Epithelial cell of proximal tubule (primary cell): ENCODE measurements at regions not wholly inside any gene's neighbourhood (a gene's known extent, or its start where the extent isn't known, plus 50 kb on each side); places are given as distances from the start of the nearest gene placed in this dataset.

Experiments used
- DNase-seq: peaks from one replicate; pipeline ENCODE4 v3.0.0-alpha.2; 2011; ENCODE audit warnings: low read depth
- H3K4me3 ChIP-seq: 2 replicates; pipeline ENCODE4 v1.5.1; 2011; ENCODE audit warnings: low read depth, mild to moderate bottlenecking, low read length
- TF ChIP-seq, protein P1 (sequence below): conservative IDR thresholded peaks from 2 replicates; pipeline ENCODE4 v1.5.1; 2012; ENCODE audit warnings: low read depth, mild to moderate bottlenecking, low read length

DNA sequence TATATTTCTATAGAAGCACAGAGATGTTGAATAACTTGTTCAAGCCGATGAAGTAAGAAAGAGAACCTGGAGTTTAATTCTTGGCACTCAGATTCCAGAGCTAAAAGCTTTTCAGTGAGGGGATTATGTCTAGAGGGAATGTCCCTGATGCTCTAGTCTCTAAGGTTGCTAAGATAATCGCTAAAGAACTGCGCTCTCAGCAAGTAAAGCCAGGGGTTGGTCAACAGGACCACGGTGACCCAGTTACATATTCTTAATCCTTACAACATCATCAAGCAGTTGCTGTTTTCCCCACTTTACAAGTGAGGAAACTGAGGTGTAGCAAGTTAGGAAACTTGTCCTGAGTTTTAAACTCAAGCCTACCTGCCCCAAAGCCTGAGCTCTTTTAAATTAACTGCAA is 110.8 kb downstream of the DAD1 start:
- DNase-seq, result no peak
- TF ChIP-seq, protein P1, sequence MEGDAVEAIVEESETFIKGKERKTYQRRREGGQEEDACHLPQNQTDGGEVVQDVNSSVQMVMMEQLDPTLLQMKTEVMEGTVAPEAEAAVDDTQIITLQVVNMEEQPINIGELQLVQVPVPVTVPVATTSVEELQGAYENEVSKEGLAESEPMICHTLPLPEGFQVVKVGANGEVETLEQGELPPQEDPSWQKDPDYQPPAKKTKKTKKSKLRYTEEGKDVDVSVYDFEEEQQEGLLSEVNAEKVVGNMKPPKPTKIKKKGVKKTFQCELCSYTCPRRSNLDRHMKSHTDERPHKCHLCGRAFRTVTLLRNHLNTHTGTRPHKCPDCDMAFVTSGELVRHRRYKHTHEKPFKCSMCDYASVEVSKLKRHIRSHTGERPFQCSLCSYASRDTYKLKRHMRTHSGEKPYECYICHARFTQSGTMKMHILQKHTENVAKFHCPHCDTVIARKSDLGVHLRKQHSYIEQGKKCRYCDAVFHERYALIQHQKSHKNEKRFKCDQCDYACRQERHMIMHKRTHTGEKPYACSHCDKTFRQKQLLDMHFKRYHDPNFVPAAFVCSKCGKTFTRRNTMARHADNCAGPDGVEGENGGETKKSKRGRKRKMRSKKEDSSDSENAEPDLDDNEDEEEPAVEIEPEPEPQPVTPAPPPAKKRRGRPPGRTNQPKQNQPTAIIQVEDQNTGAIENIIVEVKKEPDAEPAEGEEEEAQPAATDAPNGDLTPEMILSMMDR, result no peak
- no peak overlapping the region for H3K4me3 ChIP-seq

DNA sequence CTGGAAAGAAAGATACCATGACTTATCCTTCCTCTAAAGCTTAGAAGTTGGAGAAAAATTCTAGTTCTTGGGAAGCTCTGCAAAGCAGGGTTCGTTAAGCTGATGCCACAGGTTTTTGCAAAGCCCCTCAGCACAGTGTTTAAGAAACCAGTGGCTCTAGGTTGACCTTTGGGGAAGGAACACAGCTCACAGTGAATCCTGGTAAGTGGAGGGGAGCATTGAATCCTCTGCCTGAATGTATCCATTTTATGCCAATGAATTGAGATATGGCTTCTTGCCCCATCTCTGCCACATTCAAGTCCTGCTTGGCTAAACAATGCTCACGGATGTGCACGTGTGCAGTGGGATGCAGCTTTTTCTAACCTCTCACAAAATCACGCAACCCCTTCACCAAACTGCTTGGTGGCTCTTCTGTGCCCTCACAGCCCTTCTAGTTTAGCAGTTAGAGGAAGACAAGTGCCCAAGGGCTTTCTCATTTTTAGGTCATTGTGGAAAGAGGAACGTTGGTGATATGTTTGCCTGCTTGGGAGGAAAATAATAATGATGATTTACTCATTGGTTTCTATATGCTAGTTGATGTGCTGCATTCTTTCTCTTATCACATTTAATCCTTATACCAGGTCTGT is 111.3 kb downstream of the DAD1 start:
- TF ChIP-seq, protein P1, result no peak
- H3K4me3 ChIP-seq, result no peak overlapping the region

DNA sequence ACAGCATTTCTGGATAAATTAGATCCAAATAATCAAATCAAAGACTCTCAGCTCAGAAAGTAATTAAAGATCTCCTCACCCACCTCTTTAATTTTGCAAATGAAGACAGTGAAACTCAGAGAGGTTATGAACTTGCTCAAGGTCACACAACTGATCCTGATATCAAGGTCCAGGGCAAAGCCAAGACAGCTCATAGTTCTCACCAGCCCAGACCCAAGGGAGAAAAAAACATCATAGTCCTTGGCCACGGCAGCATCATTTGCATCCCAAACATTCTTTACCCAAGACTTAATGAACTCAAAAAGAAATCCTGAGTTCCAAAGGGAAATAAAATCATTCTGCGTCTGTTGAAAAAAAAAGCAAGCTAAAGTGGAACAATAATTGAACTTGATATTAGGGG is 112.1 kb downstream of the DAD1 start:
- no peak overlapping the region for H3K4me3 ChIP-seq
- TF ChIP-seq, protein P1, result no peak
- no peak for DNase-seq

More for the DNA sequence above, 111.3 kb downstream of the DAD1 start:
- no peak for DNase-seq

DNA sequence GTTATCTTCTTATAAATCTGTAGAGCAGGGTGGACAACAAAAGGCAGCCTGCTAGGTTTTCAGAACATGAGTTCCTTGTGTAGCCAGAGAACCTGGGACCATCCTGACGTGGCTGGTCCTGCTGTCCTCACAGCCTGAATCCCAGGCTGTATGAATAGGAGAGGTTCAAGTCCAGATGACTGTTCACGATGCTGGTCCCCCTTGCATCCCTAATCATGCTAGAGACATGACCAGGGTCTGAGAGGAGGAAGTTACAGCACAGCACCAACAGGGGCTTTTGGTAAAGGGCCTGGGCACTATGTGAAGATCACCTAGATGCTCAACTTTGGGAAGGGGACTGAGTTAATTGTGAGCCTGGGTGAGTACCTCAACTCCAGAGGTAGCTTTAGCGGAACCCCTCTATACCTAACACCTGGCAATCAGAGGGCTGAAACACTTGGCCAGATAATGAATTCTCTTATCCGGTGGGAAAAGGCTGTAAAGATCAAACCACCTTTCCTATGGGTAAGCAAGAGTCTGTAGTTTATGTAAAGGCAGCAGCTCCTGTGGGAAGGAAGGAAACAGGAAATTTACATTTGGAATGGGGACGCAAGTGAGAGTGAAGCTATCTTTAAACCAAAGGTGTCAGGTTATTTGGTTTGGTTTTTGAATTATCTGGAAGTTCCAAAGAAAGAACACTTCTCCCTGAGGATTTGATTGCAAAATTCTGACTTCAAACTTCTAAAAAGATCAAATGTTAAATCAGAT is 112.8 kb downstream of the DAD1 start:
- no peak for DNase-seq
- H3K4me3 ChIP-seq, result no peak overlapping the region
- TF ChIP-seq, protein P1, result no peak

DNA sequence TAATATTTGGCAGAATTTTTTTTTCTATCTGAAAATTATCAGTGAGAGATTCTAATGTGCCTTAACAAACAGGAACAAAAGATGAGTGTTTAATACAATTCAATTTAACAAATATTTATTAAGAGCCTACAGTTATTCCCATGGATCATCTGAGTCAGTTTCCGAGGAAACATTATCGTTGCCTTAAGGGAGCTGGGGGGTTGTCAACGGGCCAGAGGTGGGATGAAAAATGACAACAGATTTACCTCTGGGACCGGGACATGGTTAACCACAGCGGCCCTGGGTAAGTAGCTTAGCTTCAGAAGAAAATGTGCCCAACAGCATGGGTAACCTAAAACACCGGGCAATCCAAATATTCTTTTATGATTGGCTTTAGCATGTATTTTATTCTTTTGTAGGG is 113.6 kb downstream of the DAD1 start:
- no peak for DNase-seq

DNA sequence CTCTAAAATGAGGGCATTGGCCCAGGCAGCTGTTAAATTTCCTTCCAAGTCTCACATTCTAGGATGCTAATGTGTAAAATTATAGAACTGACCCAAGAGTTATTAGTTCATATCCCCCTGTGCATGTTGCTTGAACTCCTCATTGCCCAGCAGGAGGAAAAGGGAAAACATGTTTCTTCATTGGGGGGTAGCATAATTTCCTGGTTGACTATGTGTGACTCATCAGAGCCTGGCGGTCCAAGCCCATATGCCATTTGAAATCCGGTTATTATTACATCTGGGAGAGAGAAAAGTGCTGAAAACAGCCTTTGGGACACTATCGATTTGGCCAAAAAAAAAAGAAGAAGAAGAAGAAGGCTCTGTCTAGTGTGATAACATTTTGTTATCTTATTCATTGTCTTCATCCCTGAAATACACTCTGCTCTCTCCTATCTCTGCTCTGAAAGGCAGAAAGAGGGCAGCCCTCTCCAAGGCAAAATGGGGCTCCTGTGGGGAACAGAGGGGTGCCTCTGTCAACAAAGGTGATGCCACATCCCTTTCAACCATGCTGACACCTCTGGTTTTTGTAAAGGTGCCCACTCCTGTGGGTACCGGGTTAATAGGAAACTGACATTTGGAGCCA is 114.2 kb downstream of the DAD1 start:
- TF ChIP-seq, protein P1, result no peak
- no peak overlapping the region for H3K4me3 ChIP-seq
- DNase-seq, result no peak

More for the DNA sequence above, 113.6 kb downstream of the DAD1 start:
- no peak overlapping the region for H3K4me3 ChIP-seq
- TF ChIP-seq, protein P1, result no peak
